ENCODE measurements at regions not wholly inside any gene's neighbourhood (a gene's known extent, or its start where the extent isn't known, plus 50 kb on each side); places are given as distances from the start of the nearest gene placed in this dataset.

- DNase-seq = no peak
Measured at GRCh38 chr14:101340556-101340955, 220.7 kb upstream of the DIO3 start.

GRCh38 chr14:101347893-101348777 is 213.2 kb upstream of the DIO3 start:
- no peak for DNase-seq

- DNase-seq = no peak
Measured at GRCh38 chr14:101349108-101349507, 212.2 kb upstream of the DIO3 start.

GRCh38 chr14:101350021-101350420 is 211.3 kb upstream of the DIO3 start:
- DNase-seq = no peak

GRCh38 chr14:101350691-101351090 is 210.6 kb upstream of the DIO3 start:
- DNase-seq = no peak

- DNase-seq = no peak
Measured at GRCh38 chr14:101351146-101351545, 210.1 kb upstream of the DIO3 start.

GRCh38 chr14:101351769-101352168 is 209.5 kb upstream of the DIO3 start:
- DNase-seq = no peak

- DNase-seq = no peak
Measured at GRCh38 chr14:101352567-101352966, 208.7 kb upstream of the DIO3 start.

GRCh38 chr14:101353422-101353821 is 207.9 kb upstream of the DIO3 start:
- no peak for DNase-seq

GRCh38 chr14:101354726-101355125 is 206.6 kb upstream of the DIO3 start:
- DNase-seq = no peak

- no peak for DNase-seq
Measured at GRCh38 chr14:101355284-101355683, 206.0 kb upstream of the DIO3 start.

GRCh38 chr14:101357038-101357437 is 204.3 kb upstream of the DIO3 start:
- DNase-seq = no peak

- no peak for DNase-seq
Measured at GRCh38 chr14:101357559-101358319, 203.6 kb upstream of the DIO3 start.

GRCh38 chr14:101358320-101359125 is 202.8 kb upstream of the DIO3 start:
- DNase-seq = no peak

- no peak for DNase-seq
Measured at GRCh38 chr14:101359221-101360053, 201.9 kb upstream of the DIO3 start.

- no peak for DNase-seq
Measured at GRCh38 chr14:101360054-101360911, 201.0 kb upstream of the DIO3 start.

GRCh38 chr14:101361044-101361443 is 200.3 kb upstream of the DIO3 start:
- DNase-seq = no peak

GRCh38 chr14:101361451-101362433 is 199.6 kb upstream of the DIO3 start:
- DNase-seq = no peak

- no peak for DNase-seq
Measured at GRCh38 chr14:101362529-101363260, 198.6 kb upstream of the DIO3 start.

- DNase-seq = no peak
Measured at GRCh38 chr14:101363261-101363555, 198.1 kb upstream of the DIO3 start.
